ENCODE measurements at regions not wholly inside any gene's neighbourhood (a gene's known extent, or its start where the extent isn't known, plus 50 kb on each side); places are given as distances from the start of the nearest gene placed in this dataset.

- H3K4me3 ChIP-seq (ENCODE audit: low read length), result no peak overlapping the region
- no peaks in the 10 kb centered on the region for H3K36me3 ChIP-seq (replicated peaks; ENCODE audit: insufficient read depth, low read length)
- H3K9me3 ChIP-seq (replicated peaks; ENCODE audit: insufficient read depth, low read length), result no peaks in the 10 kb centered on the region
- no peak overlapping the region for H3K27ac ChIP-seq (ENCODE audit: low read length)
- no peak overlapping the region for H3K4me2 ChIP-seq (ENCODE audit: low read depth, low read length)
- no peaks in the 10 kb centered on the region for H3K9me2 ChIP-seq (replicated peaks; ENCODE audit: insufficient read depth, low read length)
- DNase-seq, result no peak
- no peaks in the 10 kb centered on the region for H3K27me3 ChIP-seq (replicated peaks; ENCODE audit: insufficient read depth, low read length)
- TF ChIP-seq EZH2phosphoT487 (IDR thresholded peaks at IDR 0.05; ENCODE audit: low read length) (no peak), EZH2 (optimal IDR thresholded peaks at IDR 0.05; ENCODE audit: low read depth, low read length) (no peak), CTCF (IDR thresholded peaks at IDR 0.05; ENCODE audit: low read length) (no peak)
- H3K4me1 ChIP-seq (ENCODE audit: low read length), result no peaks in the 10 kb centered on the region
- no peak overlapping the region for H3K9ac ChIP-seq (ENCODE audit: low read length)
- H2AFZ ChIP-seq (ENCODE audit: low read length), result no peak overlapping the region
- no peaks in the 10 kb centered on the region for H3F3A ChIP-seq (ENCODE audit: insufficient read depth, low read length)
- no peaks in the 10 kb centered on the region for H4K20me1 ChIP-seq (ENCODE audit: insufficient read depth, low read length)
- no peaks in the 10 kb centered on the region for H3K79me2 ChIP-seq (ENCODE audit: low read length)
Observed at GRCh38 chr2:41377837-41378236, 670.0 kb upstream of the PKDCC start.

- Histone ChIP-seq H3K79me2 (ENCODE audit: low read length) (no peaks in the 10 kb centered on the region), H3K36me3 (replicated peaks; ENCODE audit: insufficient read depth, low read length) (no peaks in the 10 kb centered on the region), H3F3A (ENCODE audit: insufficient read depth, low read length) (no peaks in the 10 kb centered on the region), H4K20me1 (ENCODE audit: insufficient read depth, low read length) (no peaks in the 10 kb centered on the region), H3K9me2 (replicated peaks; ENCODE audit: insufficient read depth, low read length) (no peaks in the 10 kb centered on the region), H3K27me3 (replicated peaks; ENCODE audit: insufficient read depth, low read length) (no peaks in the 10 kb centered on the region), H3K4me3 (ENCODE audit: low read length) (no peak overlapping the region), H3K27ac (ENCODE audit: low read length) (no peak overlapping the region), H2AFZ (ENCODE audit: low read length) (no peak overlapping the region), H3K9me3 (replicated peaks; ENCODE audit: insufficient read depth, low read length) (no peaks in the 10 kb centered on the region), H3K4me1 (ENCODE audit: low read length) (no peaks in the 10 kb centered on the region), H3K9ac (ENCODE audit: low read length) (no peak overlapping the region), H3K4me2 (ENCODE audit: low read depth, low read length) (no peak overlapping the region)
- no peak for DNase-seq
- TF ChIP-seq EZH2 (optimal IDR thresholded peaks at IDR 0.05; ENCODE audit: low read depth, low read length) (no peak), CTCF (IDR thresholded peaks at IDR 0.05; ENCODE audit: low read length) (no peak), EZH2phosphoT487 (IDR thresholded peaks at IDR 0.05; ENCODE audit: low read length) (no peak)
Observed at GRCh38 chr2:41378420-41378819, 669.4 kb upstream of the PKDCC start.

GRCh38 chr2:41379496-41380221 lies 668.2 kb upstream of the PKDCC start:
- Histone ChIP-seq H2AFZ (ENCODE audit: low read length) (no peak overlapping the region), H3K4me1 (ENCODE audit: low read length) (no peaks in the 10 kb centered on the region), H3K79me2 (ENCODE audit: low read length) (no peaks in the 10 kb centered on the region), H3K9me2 (replicated peaks; ENCODE audit: insufficient read depth, low read length) (no peaks in the 10 kb centered on the region), H3K27ac (ENCODE audit: low read length) (no peak overlapping the region), H3K4me3 (ENCODE audit: low read length) (no peak overlapping the region), H4K20me1 (ENCODE audit: insufficient read depth, low read length) (no peaks in the 10 kb centered on the region), H3K9me3 (replicated peaks; ENCODE audit: insufficient read depth, low read length) (no peaks in the 10 kb centered on the region), H3K36me3 (replicated peaks; ENCODE audit: insufficient read depth, low read length) (no peaks in the 10 kb centered on the region), H3K27me3 (replicated peaks; ENCODE audit: insufficient read depth, low read length) (no peaks in the 10 kb centered on the region), H3F3A (ENCODE audit: insufficient read depth, low read length) (no peaks in the 10 kb centered on the region), H3K4me2 (ENCODE audit: low read depth, low read length) (no peak overlapping the region), H3K9ac (ENCODE audit: low read length) (no peak overlapping the region)
- no peak for DNase-seq
- TF ChIP-seq EZH2phosphoT487 (IDR thresholded peaks at IDR 0.05; ENCODE audit: low read length), result no peak
- TF ChIP-seq CTCF (IDR thresholded peaks at IDR 0.05; ENCODE audit: low read length), result no peak
- TF ChIP-seq EZH2 (optimal IDR thresholded peaks at IDR 0.05; ENCODE audit: low read depth, low read length), result no peak

Data from MM.1S (cell line).